ENCODE measurements at regions not wholly inside any gene's neighbourhood (a gene's known extent, or its start where the extent isn't known, plus 50 kb on each side); places are given as distances from the start of the nearest gene placed in this dataset.
"Not testable (repeated sequence)": the region's sequence is repeated elsewhere in the genome, so short reads cannot be mapped to it uniquely, and the experiment has no call there.

DNA sequence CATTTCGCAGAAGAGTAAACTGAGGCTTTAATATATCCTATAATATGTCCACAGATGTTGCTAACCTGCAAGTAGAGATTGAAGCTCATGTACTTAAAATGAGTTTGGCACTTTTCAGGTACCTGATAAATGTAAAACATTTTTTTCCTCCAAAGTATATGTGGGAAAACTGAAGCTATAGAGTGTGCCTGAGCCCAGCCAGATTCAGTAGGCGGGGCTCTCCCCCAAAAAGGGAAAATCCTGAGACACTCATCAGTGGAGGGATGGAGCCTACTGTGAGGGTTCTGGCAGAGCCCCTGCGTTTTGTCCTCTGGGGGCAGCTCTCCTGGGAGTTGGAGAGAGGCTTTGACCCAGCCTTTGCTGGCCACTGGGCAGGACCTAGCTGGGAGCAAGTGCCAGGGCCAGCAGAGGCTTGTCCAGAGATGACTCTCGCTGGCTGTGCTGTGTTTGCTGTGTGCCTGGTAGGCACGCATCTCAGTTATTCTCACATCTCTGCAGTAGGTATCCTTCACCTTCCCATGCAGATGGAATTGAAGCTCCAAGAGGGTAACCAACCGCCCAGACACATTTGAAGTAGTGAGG is 81.1 kb upstream of the SPRY4 start:
- DNase-seq (ENCODE audit: low spot score): no peak

DNA sequence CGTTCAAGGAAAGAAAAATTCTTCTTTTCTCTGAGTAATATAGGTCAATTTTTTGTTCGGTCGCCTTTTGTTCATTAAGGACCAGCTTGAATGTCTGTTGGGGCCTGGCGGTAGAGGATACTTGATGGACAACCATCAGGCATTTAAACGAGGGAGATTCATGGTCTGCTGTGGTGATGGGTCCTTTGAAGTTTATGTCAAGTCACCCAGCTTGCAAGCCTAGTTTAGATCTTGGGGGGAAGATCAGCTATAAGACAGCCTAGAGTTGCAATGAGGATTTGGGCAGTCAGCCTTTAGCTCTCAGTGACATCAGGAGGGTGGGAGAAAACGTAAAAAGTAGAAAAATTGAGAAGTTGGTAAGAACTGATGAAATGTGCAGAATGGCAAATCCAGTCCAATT is 80.2 kb upstream of the SPRY4 start:
- no peak for DNase-seq (ENCODE audit: low spot score)

DNA sequence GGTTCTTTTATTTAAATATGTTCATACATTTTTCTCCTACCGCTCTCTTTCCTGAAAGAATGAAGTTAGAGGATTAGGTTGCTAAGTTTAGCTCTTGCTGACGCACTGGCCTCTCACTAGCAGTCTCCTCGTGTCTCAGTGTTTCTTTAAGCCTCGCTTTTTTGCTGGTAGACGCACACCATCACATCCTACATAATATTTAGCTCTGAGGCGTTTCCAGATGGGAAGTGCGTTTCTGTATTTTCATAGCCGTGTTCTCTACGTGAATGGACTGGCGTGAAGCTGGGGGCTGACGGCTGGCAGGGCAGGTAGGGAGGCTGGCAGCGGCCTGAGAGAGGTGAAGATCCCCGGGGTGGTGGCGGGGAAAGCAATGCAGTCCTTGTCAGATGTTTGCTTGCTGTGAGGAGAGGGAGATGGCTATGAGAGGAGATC is 79.2 kb upstream of the SPRY4 start:
- DNase-seq (ENCODE audit: low spot score): no peak

DNA sequence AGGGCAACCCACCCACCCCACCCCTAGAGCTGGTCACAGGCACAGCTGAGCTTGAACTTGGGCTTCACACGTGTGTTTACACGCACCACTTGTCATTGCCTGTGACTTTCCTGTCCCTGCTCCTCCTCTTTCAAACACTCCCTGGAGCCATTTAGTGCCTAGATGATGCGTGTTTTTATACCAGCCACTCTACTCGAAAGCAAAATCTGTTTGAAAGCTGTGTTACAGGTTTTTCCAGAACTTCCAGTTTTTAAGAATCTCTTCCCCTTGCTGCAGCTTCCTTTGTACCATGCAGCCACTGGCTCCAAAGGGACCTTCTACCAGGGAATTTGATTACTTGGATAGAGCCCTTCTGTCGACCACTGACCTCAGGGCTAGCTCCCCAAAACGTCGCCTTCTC is 78.8 kb upstream of the SPRY4 start:
- DNase-seq (ENCODE audit: low spot score): no peak

DNA sequence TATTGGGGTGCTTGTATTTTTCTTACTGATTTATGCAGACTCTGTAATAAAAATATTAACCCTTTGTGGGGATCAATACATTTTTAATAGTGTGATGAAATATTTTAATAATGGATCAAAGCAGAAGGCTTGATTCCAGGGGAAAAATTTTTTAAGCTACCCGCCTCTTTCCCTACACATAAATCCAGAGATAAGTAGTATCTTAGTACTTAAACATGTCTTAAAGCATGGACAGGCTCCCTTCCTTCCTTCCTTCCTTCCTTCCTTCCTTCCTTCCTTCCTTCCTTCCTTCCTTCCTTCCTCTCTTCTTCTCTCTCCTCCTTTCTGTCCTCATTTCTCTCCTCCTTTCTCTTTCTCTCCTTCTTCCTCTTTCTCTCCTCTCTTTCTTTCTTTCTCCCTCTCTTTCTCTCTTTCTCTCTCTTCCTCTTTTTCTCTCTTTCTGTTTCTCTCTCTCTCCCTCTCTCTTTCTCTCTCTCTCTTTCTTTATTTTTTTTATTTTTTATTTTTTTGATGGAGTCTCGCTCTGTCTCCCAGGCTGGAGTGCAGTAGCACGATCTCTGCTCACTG is 78.0 kb upstream of the SPRY4 start:
- DNase-seq (ENCODE audit: low spot score): no peak

DNA sequence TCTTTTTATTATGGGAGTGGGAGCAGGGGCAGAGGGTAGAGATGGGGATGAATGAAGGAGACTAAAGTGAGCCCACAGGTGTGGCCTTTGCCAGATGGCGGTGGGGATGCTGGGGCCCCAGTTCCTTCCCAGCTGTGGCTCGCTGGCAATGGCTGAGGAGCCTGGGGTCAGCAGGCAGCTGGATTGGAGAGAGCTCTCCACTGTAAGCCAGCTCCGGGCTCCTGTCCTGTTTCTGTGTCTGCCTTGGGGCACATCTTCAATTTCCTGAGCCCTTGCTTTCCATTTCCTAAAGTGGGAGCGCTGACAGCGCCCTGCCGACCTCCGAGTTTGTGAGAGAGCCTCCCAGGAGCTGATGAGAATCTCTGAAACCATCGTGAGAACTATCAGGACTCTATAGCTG is 75.6 kb upstream of the SPRY4 start:
- no peak for DNase-seq (ENCODE audit: low spot score)

DNA sequence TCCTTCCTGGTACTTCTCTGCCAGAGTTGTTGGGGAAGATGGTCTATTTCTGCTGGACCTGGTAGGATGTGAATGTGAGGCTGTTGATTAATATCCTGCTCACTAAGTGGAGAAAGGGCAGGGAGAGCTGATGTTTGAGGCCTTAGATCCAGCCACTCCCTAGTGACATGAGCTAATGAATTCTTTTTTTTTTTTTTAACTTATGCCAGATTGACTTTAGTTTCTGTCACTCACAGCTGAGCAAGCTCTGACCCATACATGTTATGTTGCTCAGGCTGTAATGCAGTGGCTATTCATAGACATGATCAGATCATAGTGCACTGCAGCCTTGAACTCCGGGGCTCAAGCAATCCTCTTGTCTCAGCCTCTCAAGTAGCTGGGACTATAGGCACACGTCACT is 75.1 kb upstream of the SPRY4 start:
- DNase-seq (ENCODE audit: low spot score): no peak

DNA sequence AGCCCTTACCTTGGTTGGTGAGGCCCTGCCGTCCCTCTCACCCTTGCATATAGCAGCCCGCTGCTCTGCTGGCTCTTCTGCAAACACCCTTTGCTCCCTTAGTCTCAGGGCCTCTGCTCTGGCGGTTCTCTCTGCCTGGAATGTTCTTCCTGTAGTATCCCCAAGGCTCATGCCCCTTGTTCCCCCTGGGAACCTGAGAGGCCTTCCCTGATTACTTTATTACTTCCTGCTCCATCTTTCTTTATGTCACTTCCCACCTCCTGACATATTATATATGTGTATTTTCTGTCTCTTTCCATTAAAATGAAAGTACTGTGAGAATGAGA is 73.9 kb upstream of the SPRY4 start:
- DNase-seq (ENCODE audit: low spot score): no peak

DNA sequence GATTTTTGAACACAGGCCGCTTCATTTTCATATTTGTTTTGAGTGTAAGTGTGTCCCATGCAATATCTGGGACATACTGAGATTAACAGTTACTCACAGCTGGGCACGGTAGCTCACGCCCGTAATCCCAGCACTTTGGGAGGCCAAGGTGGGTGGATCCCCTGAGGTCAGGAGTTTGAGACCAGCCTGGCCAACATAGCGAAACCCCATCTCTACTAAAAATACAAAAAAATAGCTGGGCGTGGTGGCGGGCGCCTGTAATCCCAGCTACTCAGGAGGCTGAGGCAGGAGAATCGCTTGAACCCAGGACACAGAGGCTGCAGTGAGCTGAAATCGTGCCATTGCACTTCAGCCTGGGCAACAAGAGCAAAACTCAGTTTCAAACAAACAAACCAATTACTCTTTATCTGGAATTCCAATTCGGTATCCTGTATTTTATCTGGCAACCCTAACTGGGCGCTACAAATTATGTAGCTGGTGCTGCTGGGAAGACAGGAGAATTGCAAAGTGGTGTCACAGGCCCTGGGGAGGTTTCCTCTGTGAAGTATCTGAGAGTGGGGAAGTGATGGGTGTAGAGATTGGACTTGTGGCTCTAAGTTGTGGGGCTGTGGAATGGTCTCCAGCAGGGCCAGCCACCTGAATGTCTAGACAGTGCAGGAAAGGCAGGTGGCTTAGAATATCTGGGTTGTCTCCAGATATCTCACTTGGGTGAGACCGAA is 73.3 kb upstream of the SPRY4 start:
- DNase-seq (ENCODE audit: low spot score): not testable (repeated sequence)

DNA sequence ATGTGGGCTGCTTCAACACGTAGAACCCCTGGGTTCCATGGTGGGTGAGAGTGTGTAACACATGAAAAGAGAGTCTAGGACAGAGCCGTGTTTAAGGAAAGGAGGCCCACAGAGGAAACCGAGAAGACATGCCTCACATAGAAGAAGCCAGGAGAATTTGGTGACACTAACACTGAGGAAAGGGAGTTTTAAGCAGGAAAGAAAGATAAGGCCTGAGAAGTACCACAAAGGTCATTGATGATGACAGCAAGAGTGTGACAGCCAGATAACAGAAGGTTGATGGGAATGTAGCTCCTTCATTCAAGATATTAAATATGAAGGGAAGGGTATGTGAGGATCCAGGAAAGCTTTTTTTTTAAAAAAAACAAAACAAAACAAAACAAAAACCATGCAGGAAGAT is 72.4 kb upstream of the SPRY4 start:
- no peak for DNase-seq (ENCODE audit: low spot score)

DNA sequence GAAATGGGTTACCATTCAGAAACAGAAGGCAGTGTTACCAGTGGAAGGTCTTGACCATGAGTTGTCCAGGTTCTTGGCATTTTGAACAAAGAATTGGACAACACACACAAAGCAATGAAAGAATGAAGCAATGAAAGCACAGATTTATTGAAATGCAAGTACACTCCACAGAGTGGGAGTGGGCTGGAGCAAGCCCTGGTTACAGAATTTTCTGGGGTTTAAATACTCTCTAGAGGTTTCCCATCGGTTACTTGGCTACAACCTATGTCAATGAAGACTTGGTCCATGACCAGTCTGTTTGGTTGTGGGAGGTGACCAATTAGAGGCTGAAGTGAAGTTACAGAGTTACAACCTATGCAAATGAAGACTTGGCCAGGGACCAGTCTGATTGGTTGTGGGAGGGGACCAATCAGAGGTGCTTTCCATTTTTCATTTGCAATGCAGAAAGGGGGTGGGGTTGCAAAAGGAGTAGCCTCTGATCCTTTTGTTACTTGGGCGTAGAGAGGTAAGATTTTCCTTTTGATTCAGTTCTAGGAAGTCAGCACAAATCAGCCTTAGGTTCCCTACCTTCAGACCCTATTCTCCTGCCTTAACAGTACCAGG is 71.7 kb upstream of the SPRY4 start:
- DNase-seq (ENCODE audit: low spot score): no peak

DNA sequence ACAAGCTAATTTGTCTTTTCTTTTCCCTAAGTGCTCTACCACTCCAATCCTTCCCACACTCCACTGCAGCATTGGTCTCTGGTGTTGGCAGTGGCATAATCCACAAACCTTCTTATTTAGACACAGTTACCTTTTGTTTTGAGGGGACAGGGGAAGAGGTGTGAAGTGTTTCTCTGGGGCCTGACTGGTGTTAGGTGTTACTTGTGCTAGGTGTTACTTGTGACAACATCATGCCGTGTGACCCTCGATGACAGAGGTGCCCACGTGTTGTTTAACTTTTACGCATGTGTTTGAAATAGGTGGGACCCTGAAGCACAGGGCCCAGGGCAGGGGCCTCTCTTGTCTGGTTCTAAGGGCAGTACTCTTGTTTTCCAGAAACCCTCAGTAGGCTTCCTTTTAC is 70.5 kb upstream of the SPRY4 start:
- no peak for DNase-seq (ENCODE audit: low spot score)

DNA sequence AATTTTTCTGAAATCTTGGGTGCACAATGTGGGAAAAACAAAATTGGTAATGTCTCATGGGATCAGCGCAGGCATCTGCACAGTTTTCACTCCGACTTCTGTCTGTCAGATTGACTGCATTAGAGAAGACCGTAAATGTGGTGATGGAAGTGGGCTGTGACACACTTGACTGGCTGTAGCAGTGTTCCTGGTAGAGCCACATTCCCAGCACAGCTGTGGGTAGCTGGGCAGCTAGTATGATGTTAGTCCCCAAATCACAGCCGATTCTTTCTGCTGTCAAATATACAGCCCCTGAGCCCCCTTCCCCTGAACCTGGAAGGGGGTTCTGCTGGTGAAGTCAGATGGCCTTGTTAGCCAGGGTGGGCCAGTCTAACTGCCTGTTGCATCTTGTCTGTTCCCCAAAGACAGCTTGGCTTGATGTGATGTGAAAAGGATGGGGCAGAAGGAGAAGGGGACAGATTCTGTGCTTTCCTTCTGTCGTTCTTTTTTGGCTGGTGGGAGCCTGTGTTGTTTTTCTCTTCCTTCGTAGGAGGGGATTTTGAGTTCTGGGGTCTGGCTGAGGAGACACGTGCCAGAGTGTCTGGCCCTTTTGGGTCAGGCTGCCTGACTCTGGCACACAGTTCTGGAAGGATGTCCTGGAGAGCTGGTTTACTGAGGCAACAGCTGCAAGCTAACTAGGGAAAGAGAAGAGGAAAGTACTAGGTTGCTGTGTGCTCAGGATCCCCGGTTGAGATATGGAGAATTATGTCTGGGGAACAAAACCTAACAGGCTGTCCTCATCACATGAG is 66.4 kb upstream of the SPRY4 start:
- no peak for DNase-seq (ENCODE audit: low spot score)

DNA sequence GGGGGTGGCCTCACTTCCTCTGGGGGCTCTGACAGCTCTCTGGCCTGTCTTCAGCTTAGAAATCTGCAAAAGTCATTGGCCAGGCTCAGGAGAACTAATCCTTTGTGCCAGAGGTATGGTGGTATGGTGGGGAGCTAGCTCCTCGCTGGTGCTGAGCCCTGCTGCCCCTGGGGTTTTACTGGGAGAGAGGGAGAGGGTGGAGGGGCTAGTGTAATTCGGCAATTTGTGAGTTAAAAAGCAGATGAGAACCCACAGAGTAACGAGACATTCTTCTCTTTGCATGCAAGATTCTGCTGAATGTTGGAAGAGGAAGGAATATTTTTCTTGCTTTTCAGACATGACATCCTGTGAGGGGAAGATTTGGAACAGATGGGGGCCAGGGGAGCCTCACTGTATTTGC is 65.5 kb upstream of the SPRY4 start:
- DNase-seq (ENCODE audit: low spot score): no peak

DNA sequence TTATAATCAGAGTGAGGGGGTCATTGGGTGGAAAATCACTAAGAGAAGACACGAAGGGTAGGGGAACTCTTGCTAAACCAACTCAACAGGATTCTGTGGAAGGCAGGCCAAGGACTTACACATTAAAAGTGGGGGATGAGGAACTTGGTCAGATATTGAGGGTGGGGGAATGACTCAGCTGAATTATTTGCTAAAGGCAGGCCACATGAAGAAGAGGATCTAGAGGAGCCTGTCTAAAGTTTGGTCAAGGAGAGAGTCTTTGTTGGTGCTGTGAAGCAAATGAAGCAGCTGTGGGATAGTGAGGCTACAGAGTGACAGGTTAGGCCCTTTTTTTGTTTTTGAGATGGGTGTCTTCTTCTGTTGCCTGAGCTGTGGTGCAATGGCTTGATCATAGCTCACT is 63.9 kb upstream of the SPRY4 start:
- no peak for DNase-seq (ENCODE audit: low spot score)

DNA sequence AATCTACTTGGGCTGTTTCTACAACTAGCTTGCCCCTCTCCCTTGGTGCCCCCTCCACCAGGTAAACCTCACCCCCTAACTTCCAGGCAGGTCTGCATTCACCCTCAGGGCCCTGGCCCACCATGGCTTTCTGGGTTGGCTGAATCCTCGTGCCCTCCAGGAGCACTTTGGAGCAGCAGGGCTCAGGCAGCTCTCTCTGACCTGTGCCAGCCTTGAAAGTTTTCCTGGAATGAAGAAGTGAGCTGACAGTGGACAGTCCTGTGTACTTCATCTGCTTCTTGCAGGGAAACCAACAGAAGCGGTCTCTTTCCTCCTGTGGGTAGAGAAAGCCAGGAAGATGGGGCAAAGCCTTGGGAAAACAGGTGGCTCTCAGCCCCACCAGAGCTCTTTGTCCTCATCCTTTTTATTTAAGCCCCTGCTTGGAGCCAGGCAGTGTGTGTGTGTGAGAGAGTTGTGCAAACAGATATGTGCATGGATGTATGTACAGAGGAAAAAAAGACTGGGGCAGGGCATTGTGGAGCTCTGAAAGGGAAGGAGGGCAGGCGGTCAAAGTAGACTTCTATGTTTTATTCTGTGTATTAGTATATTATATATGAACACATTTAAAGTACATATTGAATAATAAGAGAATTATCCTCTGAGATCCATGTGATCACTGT is 62.3 kb upstream of the SPRY4 start:
- no peak for DNase-seq (ENCODE audit: low spot score)

DNA sequence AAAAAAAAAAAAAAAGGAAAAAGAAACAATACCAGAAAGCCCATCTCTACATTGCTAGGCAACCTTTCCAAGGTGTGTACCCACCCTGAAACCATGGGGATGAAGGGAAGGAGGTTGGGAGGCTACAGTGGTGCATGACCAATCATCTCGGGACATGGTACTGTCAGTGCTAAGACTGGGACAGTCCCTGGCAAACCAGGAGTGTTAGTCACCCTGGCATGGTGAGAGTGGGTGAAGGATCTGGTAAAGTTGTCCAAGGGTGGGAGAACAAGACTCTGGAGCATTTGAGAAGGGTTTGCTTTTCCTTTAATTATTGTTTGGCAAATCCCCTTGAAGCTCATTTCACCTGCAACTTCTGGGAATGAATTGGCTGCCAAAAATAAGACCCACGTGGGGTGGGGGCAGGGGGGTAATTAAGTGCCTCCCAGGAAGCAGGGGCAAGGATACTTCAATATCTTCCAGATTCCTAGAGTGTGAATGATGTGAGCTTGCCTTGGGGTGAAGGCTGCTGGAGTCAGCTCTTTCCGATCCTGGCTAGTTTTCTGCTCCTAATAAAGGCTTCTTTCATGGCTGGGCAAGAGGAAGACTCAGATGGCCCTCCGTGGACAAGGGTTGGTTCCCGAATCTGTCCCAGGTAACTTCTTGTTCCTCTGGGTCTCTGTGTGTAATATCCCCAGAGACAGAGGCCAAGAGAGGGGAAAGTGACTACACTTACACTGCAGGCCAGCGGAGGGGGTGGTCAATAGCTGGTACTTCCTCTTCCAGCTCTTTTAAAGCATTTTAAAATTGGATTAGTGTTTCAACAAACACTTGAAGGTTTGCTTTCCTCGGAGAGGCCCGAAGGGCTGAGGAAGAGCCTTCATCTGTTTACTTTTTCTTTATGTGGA is 61.6 kb upstream of the SPRY4 start:
- DNase-seq (ENCODE audit: low spot score): no peak

DNA sequence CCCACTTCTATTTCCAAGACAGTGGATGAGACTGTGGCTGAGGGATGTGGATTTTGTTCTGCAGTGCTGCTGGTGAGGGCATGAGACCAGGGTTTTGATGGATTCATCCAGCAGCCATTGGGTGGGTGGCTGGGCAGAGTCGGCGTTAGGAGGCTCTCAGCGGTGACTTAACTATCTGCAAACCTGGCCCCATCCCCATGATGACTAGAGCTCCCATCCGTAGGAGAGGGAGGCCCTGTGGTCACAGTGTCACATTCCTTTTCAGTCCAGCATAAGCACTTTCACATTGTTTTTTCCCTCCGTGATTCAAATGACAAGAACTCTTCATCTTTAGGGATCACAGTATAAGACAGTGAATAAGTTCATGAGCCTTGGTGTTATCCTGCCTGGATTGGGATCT is 60.4 kb upstream of the SPRY4 start:
- no peak for DNase-seq (ENCODE audit: low spot score)

DNA sequence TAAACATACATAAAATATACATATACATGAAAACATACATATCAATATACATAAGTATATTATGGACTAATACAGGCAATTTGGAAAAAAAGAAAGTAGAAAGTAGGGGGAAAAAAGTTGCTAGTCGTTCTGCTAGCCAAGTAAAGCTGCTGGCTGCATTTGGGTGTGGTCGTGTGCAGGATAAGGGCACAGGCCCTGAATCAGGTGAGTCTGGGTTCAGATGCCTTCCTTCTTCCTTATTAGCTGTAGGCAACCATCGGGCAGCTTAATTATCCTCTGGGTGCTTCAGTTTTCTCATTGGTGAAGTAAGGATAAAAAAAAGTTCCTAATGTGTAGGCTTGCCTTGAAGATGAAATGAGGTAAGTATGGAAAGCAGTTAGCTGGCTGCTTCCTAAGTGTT is 59.2 kb upstream of the SPRY4 start:
- no peak for DNase-seq (ENCODE audit: low spot score)

DNA sequence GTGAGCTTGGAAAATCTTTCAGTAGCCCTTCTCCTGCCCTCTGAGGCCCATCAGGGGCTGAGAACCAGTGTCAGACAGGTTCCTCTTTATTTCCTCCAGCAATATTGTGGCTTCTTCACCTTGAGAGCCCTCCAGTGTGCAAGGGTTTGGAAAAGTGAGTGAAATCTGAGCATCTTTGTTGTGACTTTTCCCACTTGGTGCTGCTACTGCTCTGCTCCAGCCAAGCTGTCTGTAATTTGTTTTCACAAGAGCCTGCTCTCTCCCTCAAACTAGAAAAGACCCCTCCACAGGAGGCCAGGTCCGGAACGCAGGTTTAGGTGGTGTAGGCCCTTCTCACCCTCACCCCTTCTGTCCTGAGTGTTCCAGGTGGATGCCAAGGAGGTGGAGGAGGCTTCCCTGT is 57.4 kb upstream of the SPRY4 start:
- DNase-seq (ENCODE audit: low spot score): no peak

Measured in putamen (tissue), 1 donor.